ENCODE measurements at regions not wholly inside any gene's neighbourhood (a gene's known extent, or its start where the extent isn't known, plus 50 kb on each side); places are given as distances from the start of the nearest gene placed in this dataset.

DNA sequence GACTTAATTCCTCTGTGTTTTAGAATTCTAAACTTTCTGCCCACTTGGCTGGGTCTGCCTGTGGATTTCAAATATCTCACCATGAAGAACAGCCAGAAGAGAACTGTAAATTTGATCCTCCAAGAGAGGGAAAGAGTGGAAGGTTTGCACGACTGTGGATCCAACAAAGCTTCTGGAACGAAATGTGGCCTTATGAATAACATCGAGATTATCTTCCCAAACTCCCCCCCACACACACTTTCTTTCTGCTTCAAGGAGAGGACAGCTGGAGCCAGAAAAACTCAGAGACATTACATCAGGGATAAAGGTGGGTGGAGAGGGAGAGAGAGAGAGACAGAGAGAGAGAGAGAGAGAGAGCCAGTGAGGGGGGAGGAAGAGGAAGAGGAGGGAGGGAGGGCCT lies 570.1 kb upstream of the MGMT start:
- DNase-seq (ENCODE audit: low read depth, low spot score) (no peak), FAIRE-seq (no peak)
- H3K4me1 ChIP-seq (ENCODE audit: control insufficient read depth, extremely low read depth, insufficient read depth, low read length), result no peaks in the 10 kb centered on the region
- TF ChIP-seq EZH2 (IDR thresholded peaks at IDR 0.05; ENCODE audit: borderline replicate concordance, low read depth, low read length, severe bottlenecking), result no peak
- TF ChIP-seq, protein P1, sequence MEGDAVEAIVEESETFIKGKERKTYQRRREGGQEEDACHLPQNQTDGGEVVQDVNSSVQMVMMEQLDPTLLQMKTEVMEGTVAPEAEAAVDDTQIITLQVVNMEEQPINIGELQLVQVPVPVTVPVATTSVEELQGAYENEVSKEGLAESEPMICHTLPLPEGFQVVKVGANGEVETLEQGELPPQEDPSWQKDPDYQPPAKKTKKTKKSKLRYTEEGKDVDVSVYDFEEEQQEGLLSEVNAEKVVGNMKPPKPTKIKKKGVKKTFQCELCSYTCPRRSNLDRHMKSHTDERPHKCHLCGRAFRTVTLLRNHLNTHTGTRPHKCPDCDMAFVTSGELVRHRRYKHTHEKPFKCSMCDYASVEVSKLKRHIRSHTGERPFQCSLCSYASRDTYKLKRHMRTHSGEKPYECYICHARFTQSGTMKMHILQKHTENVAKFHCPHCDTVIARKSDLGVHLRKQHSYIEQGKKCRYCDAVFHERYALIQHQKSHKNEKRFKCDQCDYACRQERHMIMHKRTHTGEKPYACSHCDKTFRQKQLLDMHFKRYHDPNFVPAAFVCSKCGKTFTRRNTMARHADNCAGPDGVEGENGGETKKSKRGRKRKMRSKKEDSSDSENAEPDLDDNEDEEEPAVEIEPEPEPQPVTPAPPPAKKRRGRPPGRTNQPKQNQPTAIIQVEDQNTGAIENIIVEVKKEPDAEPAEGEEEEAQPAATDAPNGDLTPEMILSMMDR (IDR thresholded peaks at IDR 0.05; ENCODE audit: extremely low read depth in 1 of 2, insufficient read depth in 1 of 2, low read depth in 1 of 2, low read length in 2 of 2), result no peak
- no peak for TF ChIP-seq POLR2A (IDR thresholded peaks at IDR 0.05; ENCODE audit: low read depth, low read length)
- no peak for TF ChIP-seq MYC (IDR thresholded peaks at IDR 0.05; ENCODE audit: low read depth, low read length)
- TF ChIP-seq GATA2 (IDR thresholded peaks at IDR 0.05; ENCODE audit: insufficient read depth, insufficient read length, low read depth, low read length), result no peak
- TF ChIP-seq POLR2AphosphoS5 (IDR thresholded peaks at IDR 0.05; ENCODE audit: insufficient read depth, low read depth, low read length), result no peak
- TF ChIP-seq JUN (IDR thresholded peaks at IDR 0.05; ENCODE audit: borderline replicate concordance, insufficient read depth, insufficient read length, low read depth), result no peak
- TF ChIP-seq, protein P2, sequence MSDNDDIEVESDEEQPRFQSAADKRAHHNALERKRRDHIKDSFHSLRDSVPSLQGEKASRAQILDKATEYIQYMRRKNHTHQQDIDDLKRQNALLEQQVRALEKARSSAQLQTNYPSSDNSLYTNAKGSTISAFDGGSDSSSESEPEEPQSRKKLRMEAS (IDR thresholded peaks at IDR 0.05; ENCODE audit: insufficient read depth, insufficient read length), result no peak
- TF ChIP-seq FOS (IDR thresholded peaks at IDR 0.05; ENCODE audit: borderline replicate concordance, insufficient read depth, low read length), result no peak
- dilution Hi-C loops (cut with MboI; ENCODE audit: extremely low pct_ligation_motif_present, low sequenced_read_pairs) (no loop called here), intact Hi-C loops (cut with micrococcal nuclease) (no loop called here)
- H3K36me3 ChIP-seq (ENCODE audit: control insufficient read depth in 2 of 2, extremely low read depth in 1 of 2, insufficient read depth in 2 of 2, low read length in 2 of 2), result no peaks in the 10 kb centered on the region
- no peak overlapping the region for H2AFZ ChIP-seq (ENCODE audit: low read depth, low read length)
- CTCF ChIA-PET, result interaction anchor here (0.7 kb wide), 1 partner anchor 138 kb away, joined by 4 read pairs; no protein-coding TSS in a partner anchor
- no peaks in the 10 kb centered on the region for H4K20me1 ChIP-seq (replicated peaks; ENCODE audit: control insufficient read depth, extremely low read depth, insufficient read depth, low read length)
- no peak overlapping the region for H3K9ac ChIP-seq (replicated peaks; ENCODE audit: extremely low read depth, insufficient read depth, low read length)
- no peaks in the 10 kb centered on the region for H3K9me1 ChIP-seq (replicated peaks; ENCODE audit: control insufficient read depth, extremely low read depth, insufficient read depth, low read length)
- no peak overlapping the region for H3K4me3 ChIP-seq (replicated peaks in 1 of 3; ENCODE audit: insufficient read depth in 1 of 3, low read depth in 1 of 3, low read length in 3 of 3)
- H3K27ac ChIP-seq (ENCODE audit: insufficient read depth, low read depth, low read length), result no peak overlapping the region
- POLR2A ChIA-PET, result no interaction called here
- BruUV-seq (replicated peaks), result no TSS peak
- no peaks in the 10 kb centered on the region for H3K27me3 ChIP-seq (ENCODE audit: control insufficient read depth in 2 of 2, insufficient read depth in 2 of 2, low read length in 2 of 2)
- H3K4me2 ChIP-seq (ENCODE audit: insufficient read depth, low read length), result no peak overlapping the region
- H3K79me2 ChIP-seq (ENCODE audit: control insufficient read depth, insufficient read depth, low read length), result no peaks in the 10 kb centered on the region
- no peaks in the 10 kb centered on the region for H3K9me3 ChIP-seq (replicated peaks; ENCODE audit: control insufficient read depth, insufficient read depth, low read length)
